CD4-positive, alpha-beta T cell treated with Interleukin-15 for 1 hour (primary cell): ENCODE measurements at regions not wholly inside any gene's neighbourhood (a gene's known extent, or its start where the extent isn't known, plus 50 kb on each side); places are given as distances from the start of the nearest gene placed in this dataset.

Experiments used
- DNase-seq: peaks from one replicate; pipeline ENCODE4 v3.0.0-alpha.2; 2020

GRCh38 chr4:20412072-20412471, 160.4 kb downstream of the SLIT2 start:
- no peak for DNase-seq

- no peak for DNase-seq
Measured at GRCh38 chr4:20416800-20417199, 165.1 kb downstream of the SLIT2 start.

- DNase-seq = no peak
Measured at GRCh38 chr4:20418861-20419451, 167.3 kb downstream of the SLIT2 start.

DNA sequence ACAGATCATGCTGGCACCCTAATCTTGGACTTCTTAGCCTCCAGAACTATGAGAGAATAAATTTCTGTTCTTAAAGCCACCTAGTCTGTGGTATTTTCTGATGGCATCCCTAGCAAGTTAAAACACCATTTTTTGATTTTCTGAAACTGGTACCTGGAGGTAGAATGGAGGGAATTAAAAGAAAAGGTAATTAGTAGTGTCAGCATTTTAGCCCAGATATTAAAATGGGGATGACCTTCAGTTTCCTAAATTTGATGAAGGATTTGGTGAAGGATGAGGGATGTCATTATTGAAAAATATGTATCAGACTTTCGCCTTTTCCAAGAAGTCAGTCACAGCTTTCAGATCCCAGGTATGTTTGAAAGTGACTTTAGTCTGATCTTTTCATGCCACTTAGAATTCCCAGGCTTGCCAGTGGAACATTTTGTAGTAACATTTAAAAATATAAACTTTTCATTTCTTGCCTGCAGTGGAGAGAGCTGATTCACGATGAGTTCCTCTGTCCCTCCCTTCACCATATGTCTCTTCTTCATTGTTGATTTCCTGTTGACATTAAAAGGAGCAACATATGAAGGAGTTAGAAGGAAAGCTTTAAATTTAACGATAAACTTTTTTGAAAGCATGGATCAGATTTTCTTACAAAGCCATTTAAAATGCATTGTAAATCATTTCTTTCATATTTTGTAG, 169.4 kb downstream of the SLIT2 start:
- DNase-seq = no peak

GRCh38 chr4:20421603-20421985, 169.9 kb downstream of the SLIT2 start:
- no peak for DNase-seq

DNA sequence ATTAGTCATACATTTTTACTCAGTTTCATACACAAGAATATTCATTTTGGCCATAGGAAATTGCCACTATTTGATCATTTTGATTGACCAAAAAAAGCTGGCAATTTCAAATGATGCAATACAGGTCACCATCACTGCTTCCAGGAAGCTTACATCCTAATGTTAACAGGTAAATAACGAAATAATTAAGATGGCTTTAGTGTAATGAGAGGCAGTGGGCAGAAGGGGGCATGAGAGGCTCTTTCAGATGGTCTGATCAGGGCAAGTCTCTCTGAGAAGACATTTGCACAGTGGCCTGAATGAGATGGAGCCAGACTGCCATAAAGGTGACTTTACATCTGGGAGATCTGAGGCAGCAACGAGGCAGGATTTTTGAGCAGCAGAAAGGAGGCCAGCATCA, 170.7 kb downstream of the SLIT2 start:
- no peak for DNase-seq

- DNase-seq = no peak
Measured at GRCh38 chr4:20423420-20423819, 171.7 kb downstream of the SLIT2 start.

DNA sequence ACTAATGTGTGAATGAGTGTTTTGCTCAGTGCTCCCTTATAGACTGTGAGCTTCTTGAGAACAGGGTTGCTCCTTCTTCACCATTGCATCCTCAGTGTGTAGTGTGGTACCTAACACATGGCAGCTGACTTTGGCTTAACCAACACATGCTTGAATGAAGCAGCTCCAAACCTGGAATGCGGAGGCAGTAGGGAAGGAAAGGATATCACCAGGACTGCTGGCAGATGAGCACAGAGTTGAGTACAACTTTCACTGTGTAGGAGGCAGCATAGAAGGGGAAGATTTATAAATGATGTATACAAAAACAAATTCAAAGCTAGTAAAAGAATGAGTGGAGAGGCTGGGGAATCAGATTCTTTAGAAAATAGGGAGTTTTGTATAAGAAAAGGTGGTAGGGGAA, 174.3 kb downstream of the SLIT2 start:
- no peak for DNase-seq

DNA sequence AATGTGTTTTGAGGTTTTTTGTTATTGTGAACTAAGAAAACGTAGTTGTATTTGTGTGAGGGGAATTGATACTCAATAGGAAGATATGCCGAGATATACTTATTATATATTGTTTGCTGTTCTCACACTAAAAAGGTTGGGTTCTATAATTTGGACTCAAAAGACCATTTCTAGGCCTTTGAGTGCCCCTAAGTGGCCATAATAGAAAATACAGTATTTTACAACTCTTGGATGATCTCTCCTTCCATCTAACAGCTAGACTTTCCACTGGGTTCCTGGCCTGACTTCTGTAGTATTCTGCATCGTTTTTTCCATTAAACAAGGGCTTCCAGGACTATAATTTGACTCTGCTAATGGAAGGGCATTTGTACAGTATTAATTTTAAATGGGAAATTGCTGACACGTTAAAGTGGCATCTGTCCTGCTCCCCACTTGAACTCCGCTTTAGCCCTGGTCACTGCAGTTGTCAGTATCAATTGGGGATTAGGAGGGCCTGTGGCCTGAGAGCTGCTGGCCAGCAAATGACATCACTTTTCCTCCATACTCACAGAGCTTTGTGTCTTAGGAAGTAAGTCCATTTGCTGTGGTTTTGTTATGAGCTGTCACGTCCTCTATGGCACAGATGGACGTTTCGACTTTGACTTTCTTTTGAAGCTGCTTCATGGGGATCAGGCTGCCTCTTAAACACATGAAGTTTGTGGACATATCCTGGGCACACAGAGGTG, 176.9 kb downstream of the SLIT2 start:
- DNase-seq = no peak

DNA sequence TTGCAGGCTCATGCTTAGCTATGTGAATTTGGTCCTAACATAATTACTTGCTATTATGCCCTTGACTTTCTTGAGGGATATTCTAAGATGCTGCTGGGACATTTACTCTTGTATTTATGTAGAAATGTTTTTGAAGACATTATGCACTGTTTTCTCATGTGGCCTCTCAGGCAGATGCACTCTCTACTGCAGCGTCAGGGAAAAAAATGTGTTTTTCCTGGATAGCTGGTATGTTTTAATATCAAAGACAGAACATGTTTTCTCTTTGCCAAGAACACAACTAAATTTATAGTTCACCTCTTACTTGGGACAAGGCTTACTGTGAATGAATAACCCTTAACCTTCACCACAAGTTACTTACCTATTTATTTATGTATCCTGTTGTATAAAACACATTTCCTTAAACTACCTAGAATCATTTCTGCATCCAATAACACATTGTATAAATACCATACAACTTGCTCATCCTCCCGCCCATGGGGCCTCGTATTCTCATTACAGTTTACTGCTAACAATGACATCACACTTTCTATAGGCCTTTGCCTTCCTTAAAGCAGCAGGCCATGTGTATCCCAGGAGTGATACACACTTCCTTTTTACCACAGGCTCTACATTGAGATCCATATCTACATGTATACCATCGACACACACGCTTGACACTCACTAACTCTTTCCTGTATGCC, 178.7 kb downstream of the SLIT2 start:
- no peak for DNase-seq

- DNase-seq = no peak
Measured at GRCh38 chr4:20431543-20431951, 179.8 kb downstream of the SLIT2 start.

GRCh38 chr4:20432088-20432487, 180.4 kb downstream of the SLIT2 start:
- no peak for DNase-seq

- DNase-seq = no peak
Measured at GRCh38 chr4:20433097-20433705, 181.5 kb downstream of the SLIT2 start.

DNA sequence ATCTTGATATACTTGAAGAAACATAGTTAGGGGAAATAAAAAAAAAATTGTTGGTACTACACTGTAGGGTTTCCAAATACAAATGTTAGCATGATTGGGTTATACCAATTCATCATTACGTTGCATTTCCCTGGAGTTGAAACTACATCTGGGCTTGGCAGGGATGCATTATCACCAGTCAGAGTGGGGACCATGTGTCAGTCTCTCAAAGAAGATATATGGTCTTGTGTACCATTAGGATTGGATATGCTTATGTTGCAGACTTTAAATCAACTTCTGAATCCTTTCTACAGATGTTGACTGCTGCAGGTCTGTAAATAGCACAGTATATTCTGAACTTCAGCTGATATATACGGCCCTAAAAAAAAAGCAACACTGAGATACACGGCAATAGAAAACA, 188.5 kb downstream of the SLIT2 start:
- no peak for DNase-seq

DNA sequence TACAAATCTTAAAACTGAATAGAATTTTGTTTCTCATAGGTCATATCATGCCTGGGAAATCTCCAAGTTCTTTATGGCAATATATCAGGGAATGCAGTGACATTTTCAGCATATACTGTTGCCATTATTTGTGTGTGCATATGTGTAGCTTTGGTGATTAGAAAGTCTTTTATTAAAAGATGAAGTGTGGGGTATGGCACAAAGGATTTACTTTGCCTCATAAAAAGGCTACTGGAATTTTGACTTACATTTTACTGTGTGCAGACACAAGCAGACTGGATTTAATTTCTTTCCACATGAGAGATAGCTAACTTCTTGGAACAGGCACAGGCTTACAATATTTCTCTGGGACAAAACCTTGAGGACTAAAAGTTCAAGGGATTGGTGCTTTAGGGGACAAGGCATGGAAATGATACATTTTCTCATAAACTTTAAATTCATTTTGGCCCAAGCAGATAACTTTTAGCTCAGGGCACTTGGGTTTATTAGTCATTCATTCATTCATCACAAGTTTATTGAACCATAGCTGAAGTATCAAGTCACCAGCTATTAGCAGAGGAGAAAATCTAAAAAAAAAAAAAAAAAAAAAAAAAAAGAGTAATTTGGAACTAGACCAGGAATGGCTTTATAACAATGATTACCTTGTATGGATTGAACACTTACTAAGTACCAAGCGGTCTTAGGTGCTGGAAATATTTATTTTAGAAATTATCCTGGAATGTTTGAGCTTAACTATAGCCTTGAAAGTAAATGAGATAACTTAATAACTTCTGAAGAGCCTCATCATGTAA, 191.5 kb downstream of the SLIT2 start:
- DNase-seq = no peak

DNA sequence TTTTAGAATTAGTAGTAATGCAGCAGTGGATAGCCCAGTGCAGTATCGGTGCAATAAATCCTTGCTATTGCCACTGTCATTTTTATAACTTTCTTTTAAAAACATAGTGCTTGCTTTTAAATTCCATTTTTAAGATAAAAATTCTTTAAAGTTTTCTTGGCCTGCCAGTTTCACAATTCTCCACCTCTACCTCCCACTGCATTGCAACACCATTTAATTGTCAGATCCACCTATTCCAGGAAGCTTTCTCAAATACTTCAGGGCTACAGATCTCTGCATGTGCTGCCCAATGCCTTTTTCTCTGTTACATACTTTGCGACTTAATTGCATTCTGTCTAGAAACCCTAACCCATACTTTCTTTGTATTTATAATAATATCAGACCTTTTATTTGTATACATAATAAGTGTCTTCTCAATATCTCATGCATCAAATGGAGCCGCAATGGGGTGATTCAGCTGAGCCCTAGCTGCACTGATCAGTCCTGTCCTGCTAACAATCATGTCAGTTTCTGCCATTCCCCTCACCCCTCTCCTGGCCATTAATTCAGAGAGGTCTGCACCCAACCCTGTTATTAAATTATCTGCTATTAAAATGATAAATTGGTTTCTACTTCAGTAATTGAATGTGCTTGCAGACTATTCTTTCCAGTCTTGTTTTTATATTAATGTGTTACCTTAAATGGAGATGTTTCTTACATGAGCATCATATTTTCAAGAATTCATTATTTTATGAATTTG, 193.1 kb downstream of the SLIT2 start:
- no peak for DNase-seq

- DNase-seq = no peak
Measured at GRCh38 chr4:20445933-20446723, 194.4 kb downstream of the SLIT2 start.

- DNase-seq = no peak
Measured at GRCh38 chr4:20447103-20447502, 195.4 kb downstream of the SLIT2 start.

DNA sequence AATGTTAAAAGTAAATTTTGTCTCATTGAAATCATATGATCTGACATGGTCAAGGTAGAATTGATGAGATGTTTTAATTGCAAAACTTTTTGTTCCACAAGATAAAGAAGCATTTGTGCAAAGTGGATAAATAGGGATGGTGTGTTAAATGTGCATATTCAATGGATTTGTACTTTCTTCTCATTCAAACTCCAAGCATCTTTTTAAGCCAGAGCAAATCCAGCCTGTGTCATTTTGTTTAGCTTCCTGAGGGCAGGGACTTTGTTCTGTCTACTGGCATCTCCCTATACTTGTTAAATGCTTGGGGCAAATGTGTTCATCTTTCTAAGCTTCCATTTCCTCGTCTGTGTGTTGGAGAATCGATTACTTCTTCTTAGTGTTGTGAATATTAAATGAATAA, 200.3 kb downstream of the SLIT2 start:
- no peak for DNase-seq

DNA sequence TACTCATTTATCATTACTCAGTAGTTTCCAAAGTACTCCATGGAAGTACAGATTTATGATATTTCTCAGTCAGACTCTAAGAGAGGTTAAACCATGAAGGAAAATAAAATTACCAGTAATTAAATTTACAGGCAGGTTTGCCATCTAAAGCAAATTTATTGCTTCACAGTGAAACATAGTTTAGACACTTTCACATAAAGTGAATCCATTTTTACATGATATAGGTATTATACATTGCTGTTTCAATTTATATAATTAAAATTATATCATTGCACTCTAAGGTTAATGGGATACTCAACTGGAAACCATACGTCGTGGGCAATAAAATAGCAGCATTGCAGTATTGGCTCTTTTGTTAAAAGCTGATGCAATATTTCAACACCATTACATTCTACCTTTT, 202.8 kb downstream of the SLIT2 start:
- DNase-seq = no peak

DNA sequence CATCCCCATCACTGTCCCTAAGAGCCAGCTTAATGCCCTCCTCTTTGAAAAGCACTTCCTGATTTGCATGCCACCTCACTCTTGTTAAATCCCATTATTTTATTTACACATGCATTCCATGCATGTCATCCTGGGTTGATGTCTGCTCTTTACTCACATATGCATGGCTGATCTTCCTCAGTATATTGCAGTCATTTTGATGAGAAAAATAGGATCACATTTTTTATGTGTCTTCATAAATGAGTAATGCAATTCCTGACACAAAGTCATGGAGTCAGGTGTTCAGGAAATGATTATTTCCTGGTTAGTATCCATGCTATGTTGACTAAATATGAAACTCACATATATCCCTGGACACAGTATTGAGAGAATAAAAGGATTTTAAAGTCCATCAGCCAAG, 204.7 kb downstream of the SLIT2 start:
- DNase-seq = no peak
